ENCODE measurements at regions not wholly inside any gene's neighbourhood (a gene's known extent, or its start where the extent isn't known, plus 50 kb on each side); places are given as distances from the start of the nearest gene placed in this dataset.
"Not testable (repeated sequence)": the region's sequence is repeated elsewhere in the genome, so short reads cannot be mapped to it uniquely, and the experiment has no call there.

- TF ChIP-seq, protein P1, sequence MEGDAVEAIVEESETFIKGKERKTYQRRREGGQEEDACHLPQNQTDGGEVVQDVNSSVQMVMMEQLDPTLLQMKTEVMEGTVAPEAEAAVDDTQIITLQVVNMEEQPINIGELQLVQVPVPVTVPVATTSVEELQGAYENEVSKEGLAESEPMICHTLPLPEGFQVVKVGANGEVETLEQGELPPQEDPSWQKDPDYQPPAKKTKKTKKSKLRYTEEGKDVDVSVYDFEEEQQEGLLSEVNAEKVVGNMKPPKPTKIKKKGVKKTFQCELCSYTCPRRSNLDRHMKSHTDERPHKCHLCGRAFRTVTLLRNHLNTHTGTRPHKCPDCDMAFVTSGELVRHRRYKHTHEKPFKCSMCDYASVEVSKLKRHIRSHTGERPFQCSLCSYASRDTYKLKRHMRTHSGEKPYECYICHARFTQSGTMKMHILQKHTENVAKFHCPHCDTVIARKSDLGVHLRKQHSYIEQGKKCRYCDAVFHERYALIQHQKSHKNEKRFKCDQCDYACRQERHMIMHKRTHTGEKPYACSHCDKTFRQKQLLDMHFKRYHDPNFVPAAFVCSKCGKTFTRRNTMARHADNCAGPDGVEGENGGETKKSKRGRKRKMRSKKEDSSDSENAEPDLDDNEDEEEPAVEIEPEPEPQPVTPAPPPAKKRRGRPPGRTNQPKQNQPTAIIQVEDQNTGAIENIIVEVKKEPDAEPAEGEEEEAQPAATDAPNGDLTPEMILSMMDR (IDR thresholded peaks at IDR 0.05; ENCODE audit: poor library complexity, severe bottlenecking), result not testable (repeated sequence)
- TF ChIP-seq POLR2AphosphoS5 (IDR thresholded peaks at IDR 0.05); TAF1 (IDR thresholded peaks at IDR 0.05; ENCODE audit: low read depth); EP300 (conservative IDR thresholded peaks at IDR 0.05; ENCODE audit: poor library complexity, severe bottlenecking): not testable (repeated sequence)
Measured at GRCh38 chr6:21345704-21346103, 247.8 kb upstream of the SOX4 start.
